AG04450 (cell line): ENCODE measurements at regions not wholly inside any gene's neighbourhood (a gene's known extent, or its start where the extent isn't known, plus 50 kb on each side); places are given as distances from the start of the nearest gene placed in this dataset.
A peak's percentile ranks its signal among the peaks of the same experiment; 100 is the strongest.

Source experiments
- CTCF ChIA-PET: fragments of 300-600, 350-600 bp; formaldehyde crosslinking; extraction: SDS; loops from one replicate; lab custom pipeline; 2022; ENCODE audit warnings: antibody characterized with exemption, inconsistent platforms; lab: Charles Lee
- POLR2A ChIA-PET: fragments of 350-600 bp; formaldehyde crosslinking; extraction: SDS; loops from one replicate; lab custom pipeline; 2021; ENCODE audit warnings: antibody characterized with exemption, inconsistent platforms; lab: Yijun Ruan, JAX
- DNase-seq: peaks from one replicate; pipeline ENCODE4 v3.0.0-alpha.2; 2011; ENCODE audit warnings: low read depth, low spot score
- H3K27ac ChIP-seq: one replicate; pipeline ENCODE4 v1.5.1; 2012; ENCODE audit warnings: low read depth, low read length, control low read depth
- H3K27me3 ChIP-seq: one replicate; pipeline ENCODE4 v1.6.0; 2012; ENCODE audit warnings: low read length; ENCODE audit not compliant: control insufficient read depth, insufficient read depth
- H3K4me3 ChIP-seq: 2 replicates; pipeline ENCODE4 v1.5.1; 2011; ENCODE audit warnings: mild to moderate bottlenecking, low read depth, low read length, control low read depth
- H3K9me3 ChIP-seq: 2 replicates; pipeline ENCODE4 v1.5.1; 2012; ENCODE audit warnings: low read length; ENCODE audit not compliant: control insufficient read depth, insufficient read depth
- CTCF ChIP-seq: IDR thresholded peaks from 2 replicates; pipeline ENCODE4 v1.5.1; 2011; ENCODE audit warnings: low read depth, low read length, control low read depth, inconsistent platforms

GRCh38 chr6:140051521-140052512, 677.4 kb upstream of the CITED2 start:
- H3K27me3 ChIP-seq, result no peaks in the 10 kb centered on the region
- no peaks in the 10 kb centered on the region; the same call in 1 of the 2 replicates for H3K9me3 ChIP-seq
- no peak overlapping the region for H3K4me3 ChIP-seq
- H3K27ac ChIP-seq, result peak overlapping the region; percentile 84
- no peak for TF ChIP-seq CTCF
- peak; percentile 88 for DNase-seq
- CTCF ChIA-PET, result interaction anchor here (0.6 to 2.3 kb wide), 11 partner anchors 8 to 1512 kb away, joined by 3 to 10 read pairs (median 4); no protein-coding TSS in a partner anchor
- POLR2A ChIA-PET, result interaction anchor here (0.8 to 1.7 kb wide), 6 partner anchors 68 to 682 kb away, joined by 3 to 22 read pairs (median 4); partner anchors contain the start of gene CITED2

GRCh38 chr6:140050101-140050995, 675.9 kb upstream of the CITED2 start:
- TF ChIP-seq CTCF, result no peak
- H3K27ac ChIP-seq, result peak overlapping the region; percentile 41
- DNase-seq, result no peak
- CTCF ChIA-PET, result interaction anchor here (0.6 kb wide), 1 partner anchor 761 kb away, joined by 5 read pairs; no protein-coding TSS in a partner anchor
- POLR2A ChIA-PET, result interaction anchor here (0.6 to 1.7 kb wide), 4 partner anchors 67 to 676 kb away, joined by 3 to 22 read pairs (median 9); partner anchors contain the start of gene CITED2
- H3K9me3 ChIP-seq, result no peaks in the 10 kb centered on the region; the same call in 1 of the 2 replicates
- no peak overlapping the region for H3K4me3 ChIP-seq
- H3K27me3 ChIP-seq, result no peaks in the 10 kb centered on the region

DNA sequence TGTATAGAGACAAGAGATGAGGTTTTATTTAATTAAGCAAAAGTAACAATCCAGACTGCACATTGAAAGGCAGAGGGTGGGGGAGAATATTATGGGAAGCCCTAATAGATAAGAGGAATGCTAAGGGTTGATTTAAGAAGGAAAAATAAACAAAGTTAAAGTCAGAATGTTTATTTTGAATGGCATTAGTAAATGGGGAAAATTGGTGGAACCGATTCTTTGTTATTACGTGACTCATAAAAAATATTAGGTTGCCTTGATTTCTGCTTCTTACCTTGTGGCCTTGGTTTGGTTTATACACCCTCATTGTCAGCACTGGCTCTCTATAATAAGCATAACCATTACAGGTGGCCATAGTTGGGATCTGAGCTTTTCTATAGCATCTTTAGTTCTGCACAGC, 674.8 kb upstream of the CITED2 start:
- no peak for TF ChIP-seq CTCF
- no peak overlapping the region for H3K27ac ChIP-seq
- no peak for DNase-seq
- ChIA-PET POLR2A (interaction anchor here (1.0 kb wide), 1 partner anchor 675 kb away, joined by 3 read pairs; the partner anchor contains the start of gene CITED2), CTCF (no interaction called here)
- H3K4me3 ChIP-seq, result no peak overlapping the region
- H3K27me3 ChIP-seq, result no peaks in the 10 kb centered on the region
- H3K9me3 ChIP-seq, result no peaks in the 10 kb centered on the region; the same call in 1 of the 2 replicates

GRCh38 chr6:140048202-140048790, 673.8 kb upstream of the CITED2 start:
- Histone ChIP-seq H3K9me3 (no peaks in the 10 kb centered on the region; the same call in 1 of the 2 replicates), H3K4me3 (no peak overlapping the region), H3K27ac (no peak overlapping the region), H3K27me3 (no peaks in the 10 kb centered on the region)
- CTCF ChIA-PET, result interaction anchor here (0.6 kb wide), 1 partner anchor 45 kb away, joined by 3 read pairs; no protein-coding TSS in a partner anchor
- no peak for TF ChIP-seq CTCF
- POLR2A ChIA-PET, result no interaction called here
- no peak for DNase-seq
